Stomach (tissue), 8 donors: ENCODE measurements at regions not wholly inside any gene's neighbourhood (a gene's known extent, or its start where the extent isn't known, plus 50 kb on each side); places are given as distances from the start of the nearest gene placed in this dataset.
A peak's percentile ranks its signal among the peaks of the same experiment; 100 is the strongest.

Experiments used
- DNase-seq, 2 donors: peaks; one replicate each; pipeline versions ENCODE4 v3.0.0 to v3.0.0-alpha.2; 2013 to 2019
- H3K27ac ChIP-seq, 5 donors: fragments of 200-600 bp in 4 of 5; sonication (generic) in 4 of 5; one replicate each; pipeline ENCODE4 v1.5.1; 2013 to 2019; ENCODE audit warnings: mild to moderate bottlenecking in 1 of 5, moderate library complexity in 1 of 5
- H3K27me3 ChIP-seq, 3 donors: fragments of 200-600 bp; sonication (generic); one replicate each; pipeline ENCODE4 v1.5.1; 2017 to 2019; ENCODE audit warnings: mixed run types in 1 of 3
- H3K36me3 ChIP-seq, 4 donors: fragments of 200-600 bp; sonication (generic); 1 replicate in 3 of 4; 2 replicates in 1 of 4; pipeline ENCODE4 v1.5.1; 2016 to 2019
- H3K4me1 ChIP-seq, 4 donors: fragments of 200-600 bp; sonication (generic); one replicate each; pipeline ENCODE4 v1.5.1; 2016 to 2019
- H3K4me3 ChIP-seq, 4 donors: fragments of 200-600 bp; sonication (generic) in 3 of 4; one replicate each; pipeline ENCODE4 v1.5.1; 2016 to 2019; ENCODE audit warnings: mild to moderate bottlenecking in 1 of 4
- H3K9me3 ChIP-seq, 4 donors: fragments of 200-600 bp; sonication (generic); one replicate each; pipeline ENCODE4 v1.5.1; 2016 to 2019
- CTCF ChIP-seq, 7 experiments: fragments of 450-650 bp in 4 of 7; fragments of 200-600 bp in 3 of 7; sonication (generic) in 3 of 7; IDR thresholded peaks; one replicate each; pipeline ENCODE4 v1.5.1; 2016 to 2019; ENCODE audit warnings: antibody characterized with exemption in 7 of 7, control low read depth in 2 of 7, mild to moderate bottlenecking in 1 of 7
- EP300 ChIP-seq: sonication (generic); formaldehyde crosslinking; IDR thresholded peaks from one replicate; pipeline ENCODE4 v1.6.1; 2017; ENCODE audit warnings: antibody characterized with exemption
- POLR2A ChIP-seq, 4 donors: fragments of 450-650 bp; IDR thresholded peaks; one replicate each; pipeline ENCODE4 v1.6.1; 2016; ENCODE audit warnings: antibody characterized with exemption in 4 of 4, control low read depth in 2 of 4, mild to moderate bottlenecking in 1 of 4, moderate library complexity in 1 of 4
- POLR2AphosphoS5 ChIP-seq, 3 donors: sonication (generic); formaldehyde crosslinking; IDR thresholded peaks; one replicate each; pipeline ENCODE4 v1.6.1; 2016; ENCODE audit warnings: antibody characterized with exemption in 3 of 3
- whole genome bisulfite sequencing, 5 donors: extraction: QIAGEN DNeasy Blood & Tissue Kit in 3 of 5; methylation state at CpG; one replicate each; pipeline versions ENCODE4 v1.1.5 to v1.1.7; 2013 to 2018; 5-methylcytosine and 5-hydroxymethylcytosine counted together
- intact Hi-C: fragments of 100-400 bp; cut with DNase I; formaldehyde crosslinking; loops from one replicate; pipeline ENCODE4 v1.15.1; 2023; ENCODE audit warnings: low total_unique reads
- donor health status: healthy with polysubstance abuse.
- donor health status: Bipolar disorder and iron deficiency.
- donor health status: healthy.

- H3K4me3 ChIP-seq, result no peak overlapping the region
- intact Hi-C loops, result no loop called here
- H3K4me1 ChIP-seq, result no peaks in the 10 kb centered on the region
- peaks cover 0 to 21% (median 13%) of the 10 kb centered on the region in 4 donors for H3K9me3 ChIP-seq
- no peaks in the 10 kb centered on the region for H3K27me3 ChIP-seq
- H3K27ac ChIP-seq, result no peak overlapping the region
- TF ChIP-seq POLR2AphosphoS5 (IDR thresholded peaks at IDR 0.05) (peak in 1 of 3 donors; percentile 30), EP300 (no peak)
- 1 to 8% (median 4%) methylated on average over 5 of the region's 5 CpGs for WGBS, 5 donors
- peak in 1 of 2 donors; percentile 52 for DNase-seq
- no peaks in the 10 kb centered on the region for H3K36me3 ChIP-seq
These were observed 79.0 kb upstream of the CDH19 start for GRCh38 chr18:66682855-66683322.

DNA sequence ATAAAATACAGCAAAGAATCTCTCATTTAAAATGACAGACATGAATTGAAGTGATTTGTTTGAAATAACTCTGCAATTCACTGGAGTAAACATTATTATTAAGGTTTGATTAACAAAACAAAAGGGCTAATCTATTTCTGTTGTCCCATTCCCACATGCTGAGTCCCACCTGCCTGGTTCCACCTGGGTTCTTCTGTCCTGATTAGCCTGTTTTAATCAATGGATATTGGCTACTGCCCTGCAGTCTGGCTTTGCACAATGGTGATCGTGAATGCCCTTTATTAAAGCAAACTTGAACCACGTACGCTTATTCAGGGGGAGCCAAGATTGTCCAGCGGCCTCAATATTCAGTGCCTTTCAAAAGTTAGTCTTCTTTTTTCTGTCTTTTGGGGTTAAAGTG, 72.8 kb upstream of the CDH19 start:
- peaks cover 0 to 8% (median 3%) of the 10 kb centered on the region in 4 donors for H3K9me3 ChIP-seq
- no peak for DNase-seq
- no peaks in the 10 kb centered on the region for H3K36me3 ChIP-seq
- H3K27ac ChIP-seq, result no peak overlapping the region
- no peak overlapping the region for H3K4me3 ChIP-seq
- H3K4me1 ChIP-seq, result no peaks in the 10 kb centered on the region
- intact Hi-C loops, result no loop called here
- 80 to 83% (median 83%) methylated on average over 4 of the region's 4 CpGs for WGBS, 5 donors
- no peak for TF ChIP-seq POLR2A (IDR thresholded peaks at IDR 0.05)
- TF ChIP-seq EP300, result no peak
- no peak for TF ChIP-seq CTCF (IDR thresholded peaks at IDR 0.05)
- no peak for TF ChIP-seq POLR2AphosphoS5 (IDR thresholded peaks at IDR 0.05)
- no peaks in the 10 kb centered on the region for H3K27me3 ChIP-seq

- Histone ChIP-seq H3K36me3 (no peaks in the 10 kb centered on the region), H3K27me3 (no peaks in the 10 kb centered on the region), H3K4me1 (no peaks in the 10 kb centered on the region), H3K27ac (no peak overlapping the region), H3K4me3 (no peak overlapping the region), H3K9me3 (peaks cover 0 to 8% (median 3%) of the 10 kb centered on the region in 4 donors)
- WGBS, 5 donors, result 28 to 51% (median 33%) methylated on average over 2 of the region's 2 CpGs
- intact Hi-C loops, result no loop called here
- TF ChIP-seq POLR2AphosphoS5 (IDR thresholded peaks at IDR 0.05) (no peak), CTCF (IDR thresholded peaks at IDR 0.05) (no peak), EP300 (no peak), POLR2A (IDR thresholded peaks at IDR 0.05) (no peak)
- DNase-seq, result no peak
These were observed 70.4 kb upstream of the CDH19 start for GRCh38 chr18:66674286-66674685.

- intact Hi-C loops, result no loop called here
- Histone ChIP-seq H3K27ac (no peak overlapping the region), H3K36me3 (no peaks in the 10 kb centered on the region), H3K4me3 (no peak overlapping the region), H3K27me3 (no peaks in the 10 kb centered on the region), H3K9me3 (no peaks in the 10 kb centered on the region), H3K4me1 (no peaks in the 10 kb centered on the region)
- no peak for DNase-seq
- TF ChIP-seq CTCF (IDR thresholded peaks at IDR 0.05) (no peak), POLR2A (IDR thresholded peaks at IDR 0.05) (no peak), EP300 (no peak), POLR2AphosphoS5 (IDR thresholded peaks at IDR 0.05) (no peak)
These were observed 64.8 kb upstream of the CDH19 start for GRCh38 chr18:66668706-66669105.

GRCh38 chr18:66662632-66663031, 58.7 kb upstream of the CDH19 start:
- WGBS, 5 donors, result 76 to 96% (median 86%) methylated on average over 4 of the region's 4 CpGs
- no peaks in the 10 kb centered on the region for H3K9me3 ChIP-seq
- H3K27me3 ChIP-seq, result no peaks in the 10 kb centered on the region
- no peak for DNase-seq
- no peak overlapping the region for H3K27ac ChIP-seq
- intact Hi-C loops, result no loop called here
- H3K36me3 ChIP-seq, result no peaks in the 10 kb centered on the region
- TF ChIP-seq EP300 (no peak), POLR2AphosphoS5 (IDR thresholded peaks at IDR 0.05) (no peak), CTCF (IDR thresholded peaks at IDR 0.05) (no peak), POLR2A (IDR thresholded peaks at IDR 0.05) (no peak)
- H3K4me1 ChIP-seq, result no peaks in the 10 kb centered on the region
- no peak overlapping the region for H3K4me3 ChIP-seq
